HG03571 (cell line): ENCODE measurements at regions not wholly inside any gene's neighbourhood (a gene's known extent, or its start where the extent isn't known, plus 50 kb on each side); places are given as distances from the start of the nearest gene placed in this dataset.

Experiments
- ATAC-seq: cut with Tn5 transposase; IDR thresholded peaks from one replicate; pipeline ENCODE4 v1.9.1; 2021; ENCODE audit not compliant: unreplicated experiment

GRCh38 chr13:83223546-83223945 lies 658.7 kb downstream of the SLITRK1 start:
- ATAC-seq, result no peak

GRCh38 chr13:83221813-83222241 lies 660.4 kb downstream of the SLITRK1 start:
- no peak for ATAC-seq

GRCh38 chr13:83221256-83221655 lies 661.0 kb downstream of the SLITRK1 start:
- ATAC-seq, result no peak

- ATAC-seq, result no peak
Observed at GRCh38 chr13:83220241-83220640, 662.0 kb downstream of the SLITRK1 start.

- no peak for ATAC-seq
Observed at GRCh38 chr13:83219832-83220231, 662.4 kb downstream of the SLITRK1 start.

GRCh38 chr13:83216479-83217245 lies 665.6 kb downstream of the SLITRK1 start:
- no peak for ATAC-seq

- ATAC-seq, result no peak
Observed at GRCh38 chr13:83215627-83216026, 666.6 kb downstream of the SLITRK1 start.

GRCh38 chr13:83214452-83214851 lies 667.8 kb downstream of the SLITRK1 start:
- no peak for ATAC-seq

- no peak for ATAC-seq
Observed at GRCh38 chr13:83211301-83211700, 671.0 kb downstream of the SLITRK1 start.

- no peak for ATAC-seq
Observed at GRCh38 chr13:83204886-83205285, 677.4 kb downstream of the SLITRK1 start.

- ATAC-seq, result no peak
Observed at GRCh38 chr13:83201506-83201905, 680.8 kb downstream of the SLITRK1 start.

- ATAC-seq, result no peak
Observed at GRCh38 chr13:83197316-83197715, 685.0 kb downstream of the SLITRK1 start.

GRCh38 chr13:83190020-83190419 lies 692.3 kb downstream of the SLITRK1 start:
- ATAC-seq, result no peak

- ATAC-seq, result no peak
Observed at GRCh38 chr13:83184819-83185218, 697.5 kb downstream of the SLITRK1 start.

GRCh38 chr13:83184150-83184475 lies 698.2 kb downstream of the SLITRK1 start:
- ATAC-seq, result no peak

- no peak for ATAC-seq
Observed at GRCh38 chr13:83183439-83184149, 698.7 kb downstream of the SLITRK1 start.

GRCh38 chr13:83182845-83183244 lies 699.4 kb downstream of the SLITRK1 start:
- no peak for ATAC-seq

- ATAC-seq, result no peak
Observed at GRCh38 chr13:83178008-83178407, 704.3 kb downstream of the SLITRK1 start.

- no peak for ATAC-seq
Observed at GRCh38 chr13:83168590-83168989, 713.7 kb downstream of the SLITRK1 start.

- no peak for ATAC-seq
Observed at GRCh38 chr13:83167203-83167602, 715.1 kb downstream of the SLITRK1 start.

- ATAC-seq, result no peak
Observed at GRCh38 chr13:83166550-83166949, 715.7 kb downstream of the SLITRK1 start.

GRCh38 chr13:83162493-83162892 lies 719.8 kb downstream of the SLITRK1 start:
- no peak for ATAC-seq

GRCh38 chr13:83153848-83154247 lies 728.4 kb downstream of the SLITRK1 start:
- ATAC-seq, result no peak
